ENCODE measurements at regions not wholly inside any gene's neighbourhood (a gene's known extent, or its start where the extent isn't known, plus 50 kb on each side); places are given as distances from the start of the nearest gene placed in this dataset.

DNA sequence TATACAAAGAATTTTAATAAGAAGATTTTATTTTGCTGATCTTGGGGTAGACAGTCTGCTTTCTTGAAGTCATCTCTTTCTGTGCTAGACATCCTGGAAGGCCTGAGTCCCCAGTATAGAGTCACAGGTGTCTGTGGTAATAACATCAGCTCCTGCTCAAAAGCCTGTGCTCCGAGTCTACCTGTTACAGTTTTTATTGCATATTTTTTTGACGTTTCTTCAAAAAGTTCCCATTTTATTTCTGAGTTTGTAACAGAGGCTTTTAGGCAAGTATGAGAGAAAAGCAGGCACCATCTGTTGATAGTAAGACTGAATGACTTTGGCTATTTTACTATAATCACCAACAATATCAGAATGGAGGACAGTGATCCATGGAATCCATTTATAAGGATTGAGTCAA is 58.0 kb upstream of the WDR26 start:
- ChIA-PET CTCF (ENCODE audit: partially characterized antibody) (no interaction called here), POLR2A (ENCODE audit: partially characterized antibody) (no interaction called here)
- no peaks in the 10 kb centered on the region for H4K20me1 ChIP-seq (replicated peaks in 1 of 2; ENCODE audit: control insufficient read depth in 1 of 2, insufficient read depth in 2 of 2, low read length in 2 of 2)
- H4K8ac ChIP-seq (ENCODE audit: extremely low read depth, insufficient read depth, low read length) = no peak overlapping the region
- no peak overlapping the region for H3K23ac ChIP-seq (ENCODE audit: insufficient read length)
- no peaks in the 10 kb centered on the region for H3K79me1 ChIP-seq (ENCODE audit: low read depth, low read length)
- no peak overlapping the region for H2AK5ac ChIP-seq (ENCODE audit: low read depth, low read length)
- no peaks in the 10 kb centered on the region for H3K79me2 ChIP-seq (ENCODE audit: control insufficient read depth in 1 of 2, insufficient read depth in 2 of 2, low read length in 2 of 2)
- no peak overlapping the region for H4K91ac ChIP-seq (replicated peaks; ENCODE audit: insufficient read length, low read length)
- H3K9ac ChIP-seq (replicated peaks in 1 of 4; ENCODE audit: extremely low read depth in 1 of 4, low read depth in 3 of 4, low read length in 3 of 4) = no peak overlapping the region; a peak in 1 of 7 replicates
- no peak for FAIRE-seq
- H3K14ac ChIP-seq (ENCODE audit: insufficient read length) = no peak overlapping the region
- H2BK15ac ChIP-seq (ENCODE audit: low read length) = no peak overlapping the region
- H3K4ac ChIP-seq (replicated peaks; ENCODE audit: insufficient read length, low read depth, low read length) = no peak overlapping the region
- H2BK12ac ChIP-seq (ENCODE audit: low read depth, low read length) = no peak overlapping the region
- no peak for DNase-seq (ENCODE audit: low read depth in 1 of 2, low spot score in 2 of 2)
- H3K9me3 ChIP-seq (ENCODE audit: insufficient read depth in 2 of 2, low read depth in 1 of 2, low read length in 1 of 2) = peaks cover 12 to 18% of the 10 kb centered on the region in 2 experiments
- no peaks in the 10 kb centered on the region for H3K27me3 ChIP-seq (replicated peaks in 1 of 4; ENCODE audit: control insufficient read depth in 3 of 4, extremely low read depth in 1 of 4, insufficient read depth in 3 of 4, low read length in 3 of 4)
- H2BK120ac ChIP-seq (replicated peaks; ENCODE audit: low read depth, low read length) = no peak overlapping the region
- H3K36me3 ChIP-seq (ENCODE audit: control insufficient read depth in 2 of 4, insufficient read depth in 4 of 4, low read length in 3 of 4) = peaks cover 0 to 5% (median 0%) of the 10 kb centered on the region in 4 experiments; a peak in 1 of 8 replicates
- no peak overlapping the region for H3K56ac ChIP-seq (replicated peaks; ENCODE audit: insufficient read length, low read depth, low read length)
- H3K4me3 ChIP-seq (ENCODE audit: extremely low read depth in 1 of 4, insufficient read depth in 2 of 4, low read depth in 3 of 4, low read length in 4 of 4) = no peak overlapping the region
- no peak overlapping the region for H3K4me2 ChIP-seq (ENCODE audit: insufficient read depth in 1 of 2, low read depth in 2 of 2, low read length in 2 of 2)
- TF ChIP-seq CEBPB (IDR thresholded peaks at IDR 0.05; ENCODE audit: low read depth, low read length) (no peak), SAP30 (IDR thresholded peaks at IDR 0.05; ENCODE audit: insufficient read depth, insufficient replicate concordance, low read length) (no peak), GTF2F1 (IDR thresholded peaks at IDR 0.05; ENCODE audit: borderline replicate concordance, low read depth, low read length) (no peak), CREB1 (IDR thresholded peaks at IDR 0.05) (no peak), BCL11A (IDR thresholded peaks at IDR 0.05; ENCODE audit: low read depth in 2 of 2, low read length in 2 of 2) (no peak), KDM1A (IDR thresholded peaks at IDR 0.05; ENCODE audit: borderline replicate concordance, low read length) (no peak), KDM5A (IDR thresholded peaks at IDR 0.05; ENCODE audit: low read length) (no peak), RNF2 (IDR thresholded peaks at IDR 0.05; ENCODE audit: borderline replicate concordance, low read depth, low read length, missing control alignments, poor library complexity, severe bottlenecking) (no peak), CBX8 (IDR thresholded peaks at IDR 0.05; ENCODE audit: borderline replicate concordance, low read depth, low read length) (no peak), POLR2AphosphoS5 (IDR thresholded peaks at IDR 0.05; ENCODE audit: low read depth, low read length) (no peak), EP300 (IDR thresholded peaks at IDR 0.05; ENCODE audit: borderline replicate concordance in 1 of 2, low read depth in 2 of 2, low read length in 2 of 2) (no peak), SP1 (IDR thresholded peaks at IDR 0.05; ENCODE audit: low read depth, low read length) (no peak)
- no peak overlapping the region for H4K5ac ChIP-seq (ENCODE audit: insufficient read length, low read depth, low read length)
- WGBS, 2 experiments (ENCODE audit: extremely low coverage in 1 of 2, insufficient coverage in 1 of 2, insufficient read length in 1 of 2, insufficient replicate concordance in 2 of 2, low coverage in 1 of 2, low lambda C conversion rate in 2 of 2, missing lambda C conversion rate in 1 of 2) = 84% methylated on average over 2 of the region's 2 CpGs; no CpG with 5 or more reads in 1 of the 2 experiments
- H3K23me2 ChIP-seq (ENCODE audit: low read depth, low read length) = no peaks in the 10 kb centered on the region
- no peak overlapping the region for H2AFZ ChIP-seq (ENCODE audit: low read length)
- H2BK5ac ChIP-seq (ENCODE audit: low read depth, low read length) = no peak overlapping the region
- no peak overlapping the region for H3K27ac ChIP-seq (ENCODE audit: low read depth, low read length)
- H2BK20ac ChIP-seq (ENCODE audit: low read length) = no peak overlapping the region
- H3K18ac ChIP-seq (ENCODE audit: extremely low read depth, low read length) = no peak overlapping the region
- peaks cover 6 to 16% (median 10%) of the 10 kb centered on the region in 4 experiments; a peak in 6 of 7 replicates for H3K4me1 ChIP-seq (replicated peaks in 1 of 4; ENCODE audit: control insufficient read depth in 3 of 4, insufficient read depth in 4 of 4, low read length in 3 of 4)

All from H1 (cell line).